ENCODE measurements at regions not wholly inside any gene's neighbourhood (a gene's known extent, or its start where the extent isn't known, plus 50 kb on each side); places are given as distances from the start of the nearest gene placed in this dataset.

DNA sequence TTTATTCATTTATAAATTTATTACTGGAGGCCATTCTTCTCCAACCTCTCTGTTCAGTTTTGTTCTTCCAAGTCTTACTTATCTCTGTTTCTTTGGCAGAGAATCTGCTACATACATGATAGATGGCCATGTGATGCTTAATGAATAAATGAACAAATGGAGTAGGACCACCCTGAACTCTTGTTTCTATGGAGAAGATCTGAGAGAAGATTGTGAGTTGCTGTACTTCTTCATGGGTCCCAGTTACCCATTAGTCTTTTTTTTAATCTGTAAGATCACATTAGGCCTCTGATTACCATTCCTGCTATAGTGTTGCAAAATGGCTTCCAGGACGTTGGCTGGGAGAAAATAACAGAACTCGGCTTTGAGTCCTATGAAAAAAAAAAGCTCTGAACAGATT is 191.9 kb upstream of the SYNPR start:
- TF ChIP-seq, protein P1, sequence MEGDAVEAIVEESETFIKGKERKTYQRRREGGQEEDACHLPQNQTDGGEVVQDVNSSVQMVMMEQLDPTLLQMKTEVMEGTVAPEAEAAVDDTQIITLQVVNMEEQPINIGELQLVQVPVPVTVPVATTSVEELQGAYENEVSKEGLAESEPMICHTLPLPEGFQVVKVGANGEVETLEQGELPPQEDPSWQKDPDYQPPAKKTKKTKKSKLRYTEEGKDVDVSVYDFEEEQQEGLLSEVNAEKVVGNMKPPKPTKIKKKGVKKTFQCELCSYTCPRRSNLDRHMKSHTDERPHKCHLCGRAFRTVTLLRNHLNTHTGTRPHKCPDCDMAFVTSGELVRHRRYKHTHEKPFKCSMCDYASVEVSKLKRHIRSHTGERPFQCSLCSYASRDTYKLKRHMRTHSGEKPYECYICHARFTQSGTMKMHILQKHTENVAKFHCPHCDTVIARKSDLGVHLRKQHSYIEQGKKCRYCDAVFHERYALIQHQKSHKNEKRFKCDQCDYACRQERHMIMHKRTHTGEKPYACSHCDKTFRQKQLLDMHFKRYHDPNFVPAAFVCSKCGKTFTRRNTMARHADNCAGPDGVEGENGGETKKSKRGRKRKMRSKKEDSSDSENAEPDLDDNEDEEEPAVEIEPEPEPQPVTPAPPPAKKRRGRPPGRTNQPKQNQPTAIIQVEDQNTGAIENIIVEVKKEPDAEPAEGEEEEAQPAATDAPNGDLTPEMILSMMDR (IDR thresholded peaks at IDR 0.05; ENCODE audit: poor library complexity), result no peak
- no peak for TF ChIP-seq EZH2 (IDR thresholded peaks at IDR 0.05; ENCODE audit: borderline replicate concordance)

Measured in hepatocyte (in vitro differentiated cells).